GM23248 (cell line): ENCODE measurements at regions not wholly inside any gene's neighbourhood (a gene's known extent, or its start where the extent isn't known, plus 50 kb on each side); places are given as distances from the start of the nearest gene placed in this dataset.

Experiments
- EZH2 ChIP-seq: fragments of 200-600 bp; sonication (generic); IDR thresholded peaks from 2 replicates; pipeline ENCODE4 v1.6.1; 2018; ENCODE audit warnings: antibody characterized with exemption, mild to moderate bottlenecking; ENCODE audit not compliant: insufficient read depth, poor library complexity, severe bottlenecking
- EZH2phosphoT487 ChIP-seq: fragments of 200-600 bp; sonication (generic); IDR thresholded peaks from 2 replicates; pipeline ENCODE4 v1.6.1; 2018; ENCODE audit warnings: antibody characterized with exemption, moderate library complexity, mild to moderate bottlenecking, low read depth; ENCODE audit not compliant: insufficient read depth

DNA sequence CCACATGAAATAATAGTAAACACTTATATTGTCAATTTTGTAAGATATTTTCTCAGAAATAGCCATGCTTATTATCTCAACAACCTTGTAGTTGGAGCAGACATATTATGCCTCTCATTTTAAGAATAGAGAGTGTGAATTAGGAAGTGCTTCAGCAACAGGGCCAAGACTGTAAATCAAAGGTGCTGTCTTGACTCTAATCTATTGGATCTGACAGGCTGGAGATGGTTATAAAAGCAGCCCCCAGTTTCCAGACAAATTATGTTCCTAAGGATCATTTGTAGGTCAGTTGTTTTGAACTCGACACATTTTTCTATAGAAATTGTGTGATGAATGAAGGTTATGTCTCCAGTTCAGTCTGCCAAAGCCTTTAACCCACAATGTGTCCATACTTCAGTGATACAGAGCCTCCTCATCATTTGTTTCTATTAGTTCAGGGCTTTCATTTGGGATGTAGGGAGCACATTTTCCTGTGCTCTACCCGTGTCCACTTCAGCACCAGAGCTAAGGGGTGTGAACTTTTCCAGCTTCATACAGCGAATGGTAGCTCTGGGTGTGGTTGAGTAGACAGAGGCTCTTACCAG, 284.8 kb upstream of the FBXO33 start:
- TF ChIP-seq EZH2phosphoT487 (no peak), EZH2 (no peak)
